OCI-M2 (cell line): ENCODE measurements at regions not wholly inside any gene's neighbourhood (a gene's known extent, or its start where the extent isn't known, plus 50 kb on each side); places are given as distances from the start of the nearest gene placed in this dataset.

ENCODE experiments used
- DNase-seq: peaks from one replicate; lab custom pipeline; 2025; ENCODE audit not compliant: unreplicated experiment; lab: John Stamatoyannopoulos, UW

DNA sequence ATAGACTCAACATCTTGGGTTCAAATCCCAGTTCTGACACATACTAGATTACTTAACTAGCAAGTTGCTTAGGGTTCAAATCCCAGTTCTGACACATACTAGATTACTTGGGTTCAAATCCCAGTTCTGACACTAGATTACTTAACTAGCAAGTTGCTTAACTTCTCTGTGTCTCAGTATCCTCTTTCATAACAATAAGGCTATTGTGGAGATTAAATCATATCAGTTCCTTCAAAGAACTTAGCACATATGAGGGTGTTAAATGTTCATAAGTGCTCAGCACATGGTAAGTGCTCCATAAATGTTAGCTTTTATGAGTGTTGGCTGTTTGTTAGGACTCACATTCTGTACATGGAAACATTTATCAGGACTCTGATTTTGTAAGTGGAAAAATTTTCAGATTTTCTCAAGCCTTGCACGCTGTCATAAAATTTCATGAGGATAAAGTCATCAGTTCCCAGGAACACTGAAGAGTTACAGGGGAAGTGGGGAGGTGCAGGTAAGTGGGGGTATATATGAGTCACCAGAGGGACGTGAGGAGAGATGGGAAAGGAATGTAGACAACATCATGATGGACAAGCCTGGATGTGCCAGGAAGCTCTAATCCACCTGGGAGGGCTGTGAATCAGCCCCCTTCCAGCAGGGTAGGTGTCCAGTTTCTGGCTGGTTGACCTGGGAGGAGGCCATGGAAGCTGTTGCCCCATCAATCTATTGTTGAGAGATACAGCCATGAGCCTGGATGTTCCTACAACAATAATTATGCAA is 532.2 kb upstream of the WWC1 start:
- DNase-seq, result no peak

DNA sequence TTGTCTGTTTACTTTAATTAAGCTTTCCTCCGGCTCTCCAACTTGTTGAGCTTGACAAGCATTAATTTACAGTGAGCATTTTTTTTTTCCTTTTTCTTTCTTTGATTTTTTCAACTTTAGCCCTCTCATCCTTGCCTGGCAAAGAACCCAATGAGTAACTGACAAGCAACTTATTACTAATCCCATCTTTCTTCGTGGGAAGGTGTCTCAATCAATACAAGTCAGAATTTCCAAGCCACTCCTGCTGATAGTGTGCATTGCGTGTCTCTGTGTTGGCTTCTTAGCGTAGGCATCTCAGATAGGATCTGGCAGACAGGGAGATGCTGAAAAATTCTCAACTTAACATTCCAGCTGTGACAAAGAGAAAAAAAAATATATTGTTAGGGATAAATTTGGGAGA is 527.7 kb upstream of the WWC1 start:
- DNase-seq, result no peak

DNA sequence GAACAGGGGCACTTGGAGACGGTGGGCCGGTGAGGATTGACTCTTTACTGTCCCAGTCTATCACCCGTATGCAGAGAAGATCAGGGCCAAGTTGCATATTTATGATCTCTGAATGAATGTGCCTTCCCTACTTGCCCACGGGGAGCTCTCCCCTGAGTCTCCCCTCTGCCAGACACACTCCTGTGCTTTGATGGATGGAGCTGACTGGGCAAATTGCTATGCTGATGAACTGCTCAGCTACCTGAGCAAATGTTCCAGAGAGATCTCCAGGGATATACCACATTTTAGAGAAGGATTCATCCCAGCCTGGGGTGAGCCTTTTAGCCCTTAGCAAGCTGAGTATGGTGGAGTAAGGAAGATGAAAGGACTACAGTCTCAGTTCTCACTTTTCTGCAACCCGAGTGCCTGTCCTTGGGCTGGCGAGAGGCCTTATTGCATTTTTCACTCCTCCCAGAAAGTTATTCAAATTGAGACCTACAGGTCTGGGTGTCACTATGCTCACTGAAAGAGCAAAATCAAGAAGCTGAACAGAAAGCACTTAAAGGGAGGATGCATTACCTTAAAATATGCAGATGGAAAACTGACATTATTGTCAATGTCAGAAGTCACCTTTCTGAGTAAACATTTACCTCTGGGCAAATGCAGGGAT is 526.7 kb upstream of the WWC1 start:
- no peak for DNase-seq

DNA sequence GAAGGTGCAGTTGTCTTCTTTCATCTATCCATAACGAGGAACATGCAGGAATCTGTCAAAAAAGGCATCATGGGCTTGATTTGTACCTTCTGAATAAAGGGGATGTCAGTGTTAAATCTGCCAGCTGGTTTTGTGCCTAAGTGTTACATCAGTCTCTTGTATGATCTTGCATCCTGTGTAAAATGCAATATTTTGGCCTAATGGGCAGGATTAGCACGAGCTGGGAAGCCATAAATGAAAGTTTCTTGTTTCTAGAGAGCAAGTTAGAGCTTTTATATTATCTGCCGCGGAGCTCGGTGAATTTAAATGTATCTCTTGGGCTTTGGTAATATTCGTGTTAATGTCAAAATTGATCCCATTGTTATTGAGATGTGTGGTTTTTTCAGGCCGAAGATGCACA is 526.1 kb upstream of the WWC1 start:
- no peak for DNase-seq

DNA sequence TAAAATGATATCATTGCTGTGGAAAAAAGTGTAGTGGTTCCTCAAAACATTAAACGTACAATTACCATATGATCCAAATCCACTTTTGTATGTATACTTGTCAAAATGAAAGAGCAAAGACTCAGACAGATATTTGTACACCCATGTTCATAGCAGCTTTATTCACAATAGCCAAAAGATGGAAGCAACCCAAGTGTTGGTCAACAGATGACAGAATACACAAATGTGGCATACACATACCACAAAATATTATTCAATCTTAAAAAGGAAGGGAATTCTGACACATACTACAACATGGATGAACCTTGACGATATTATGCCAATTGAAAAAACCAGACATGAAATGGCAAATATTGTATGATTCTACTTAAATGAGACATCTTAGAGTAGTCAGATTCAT is 524.5 kb upstream of the WWC1 start:
- DNase-seq, result no peak

DNA sequence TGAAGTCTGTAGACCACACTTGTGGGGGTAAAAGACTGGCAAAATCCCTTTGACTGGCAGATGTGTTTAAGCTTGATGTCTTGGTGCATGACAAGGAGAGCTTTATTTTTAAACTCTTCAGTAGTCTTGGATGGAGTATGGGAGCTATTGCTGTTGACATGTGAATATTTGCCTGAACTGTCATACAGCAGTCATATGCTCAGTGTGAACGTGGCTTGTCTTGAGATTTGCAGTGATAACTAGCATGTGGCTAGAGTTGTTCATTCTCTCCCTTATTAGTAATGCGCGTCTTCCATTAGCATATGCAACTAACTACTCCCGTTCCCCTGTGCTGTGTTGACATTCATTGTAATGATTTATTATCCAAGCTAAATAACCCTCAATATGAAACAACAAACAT is 523.6 kb upstream of the WWC1 start:
- no peak for DNase-seq

DNA sequence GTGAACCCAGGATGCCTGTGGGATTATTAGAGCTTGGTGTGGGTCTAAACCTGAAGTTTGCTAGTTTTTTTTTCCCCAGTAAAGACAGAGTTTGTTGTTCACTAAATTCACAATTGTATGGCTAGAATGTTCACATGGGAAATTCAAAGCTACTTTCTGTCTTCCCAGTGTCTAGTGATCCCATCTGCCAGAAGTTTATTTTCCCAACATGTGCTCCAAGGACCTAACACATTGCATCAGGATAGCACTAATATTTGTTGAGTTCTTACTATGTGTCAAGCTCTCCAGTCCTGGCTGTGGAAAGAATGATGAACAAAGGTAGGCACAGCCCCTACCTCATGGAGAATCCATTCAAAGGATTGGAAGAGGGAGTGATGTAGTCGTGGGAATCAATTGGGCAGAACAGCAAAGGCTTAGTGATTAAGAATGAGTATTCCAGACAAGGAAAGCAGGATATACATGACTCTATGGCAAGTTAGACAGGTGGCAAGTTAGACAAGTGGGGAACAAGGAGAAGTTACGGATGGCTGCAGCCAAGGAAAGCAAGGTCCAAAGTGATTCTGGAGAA is 521.5 kb upstream of the WWC1 start:
- DNase-seq, result no peak

DNA sequence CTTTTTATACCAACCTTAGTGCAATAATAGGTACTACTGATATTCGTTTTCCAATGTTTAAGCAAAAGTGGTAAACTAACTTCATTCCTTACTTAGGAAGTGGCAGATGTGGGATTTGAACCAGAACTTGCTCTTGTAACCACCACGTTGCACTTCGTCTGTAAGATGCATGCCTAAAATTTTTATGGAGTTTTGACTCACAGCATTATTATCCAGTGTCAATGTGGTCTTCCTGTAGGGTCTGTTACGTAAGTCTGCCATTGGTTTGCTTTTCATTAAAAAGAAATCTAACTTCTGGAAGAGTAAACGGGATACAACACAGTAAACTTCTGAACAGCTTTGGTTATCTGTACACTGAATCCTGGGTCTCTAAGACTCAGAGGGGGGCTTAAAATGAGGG is 521.0 kb upstream of the WWC1 start:
- DNase-seq, result no peak

DNA sequence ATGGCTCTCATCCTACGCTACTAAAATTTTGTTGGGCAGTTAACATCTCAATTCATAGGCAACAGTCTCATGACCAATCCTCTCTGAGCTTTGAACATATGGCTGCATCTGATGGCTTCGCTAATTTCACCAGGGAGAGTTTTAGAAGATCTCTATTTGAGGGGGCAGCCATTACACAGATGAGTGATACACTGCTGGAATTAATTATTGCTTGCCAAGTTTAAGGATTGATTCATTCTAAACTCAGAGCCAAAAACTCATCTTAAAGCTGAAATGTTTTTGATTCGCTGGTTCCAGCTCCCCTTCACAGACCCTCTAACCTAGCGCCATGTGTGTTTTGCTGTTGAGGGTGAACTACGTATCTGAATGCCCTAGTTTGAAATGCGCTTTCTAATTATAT is 519.9 kb upstream of the WWC1 start:
- no peak for DNase-seq

DNA sequence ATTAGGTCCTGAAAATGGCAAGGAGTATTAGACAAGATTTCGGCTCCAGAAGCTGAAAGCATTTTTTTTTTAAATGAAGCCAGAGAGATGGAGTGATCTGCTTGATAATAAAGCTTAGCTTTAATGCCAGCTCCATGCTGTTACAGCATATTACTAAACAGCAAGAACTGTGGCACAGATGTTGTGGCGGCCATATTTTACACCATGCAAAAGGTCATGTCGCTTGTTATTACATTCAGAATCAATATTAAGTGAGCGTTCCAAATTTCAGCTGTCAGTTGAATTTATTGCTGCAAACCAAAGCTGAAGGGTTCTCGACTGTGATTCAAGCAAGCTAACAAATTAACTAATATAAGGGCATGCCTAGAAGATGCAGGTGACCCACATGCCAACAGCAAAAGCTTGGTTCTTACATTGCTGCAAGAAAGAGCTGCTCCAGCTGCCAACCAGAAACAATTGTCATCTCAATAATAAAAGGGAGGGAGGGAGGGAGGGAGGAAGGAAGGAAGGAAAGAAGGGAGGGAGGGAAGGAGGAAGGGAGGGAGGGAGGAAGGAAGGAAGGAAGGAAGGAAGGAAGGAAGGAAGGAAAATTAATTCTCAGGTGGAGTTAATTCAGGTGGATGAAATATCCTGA is 517.7 kb upstream of the WWC1 start:
- no peak for DNase-seq

DNA sequence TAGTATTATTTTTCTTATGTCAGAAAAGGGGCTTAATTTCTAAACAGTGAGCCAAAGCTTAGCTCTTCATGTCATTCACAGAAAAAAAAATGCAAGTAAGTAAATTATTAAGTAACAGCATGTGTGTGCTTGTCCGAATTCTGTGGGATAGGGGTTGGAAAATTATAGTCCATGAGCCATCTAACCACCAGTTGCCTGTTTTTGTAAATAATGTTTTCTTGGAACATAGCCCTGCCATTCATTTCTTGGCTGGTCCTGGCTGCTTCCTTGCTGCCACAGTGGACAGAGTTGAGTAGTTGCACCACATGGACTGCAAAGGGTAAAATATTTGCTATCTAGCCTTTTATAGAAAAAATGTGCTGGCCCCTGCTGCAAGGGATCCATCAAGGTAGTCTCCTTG is 513.7 kb upstream of the WWC1 start:
- no peak for DNase-seq

DNA sequence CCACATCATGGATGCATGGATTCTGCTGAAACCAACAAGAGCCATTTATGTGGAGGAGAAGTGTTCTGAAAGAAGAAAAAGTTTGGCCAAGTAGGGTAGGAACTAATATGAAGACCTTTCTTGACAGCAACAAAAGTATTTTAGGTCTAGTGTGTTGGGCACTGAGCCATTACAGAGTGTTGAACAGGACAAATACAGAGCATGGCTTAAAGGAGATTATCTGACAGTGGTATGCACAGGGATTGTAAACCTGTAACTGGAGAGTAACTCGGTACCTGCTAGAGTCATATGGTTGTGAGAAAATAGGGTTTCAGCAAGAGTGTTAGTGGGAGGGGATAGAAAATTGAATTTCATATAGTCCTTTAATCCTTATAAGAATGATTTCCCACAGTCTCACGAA is 513.2 kb upstream of the WWC1 start:
- no peak for DNase-seq

DNA sequence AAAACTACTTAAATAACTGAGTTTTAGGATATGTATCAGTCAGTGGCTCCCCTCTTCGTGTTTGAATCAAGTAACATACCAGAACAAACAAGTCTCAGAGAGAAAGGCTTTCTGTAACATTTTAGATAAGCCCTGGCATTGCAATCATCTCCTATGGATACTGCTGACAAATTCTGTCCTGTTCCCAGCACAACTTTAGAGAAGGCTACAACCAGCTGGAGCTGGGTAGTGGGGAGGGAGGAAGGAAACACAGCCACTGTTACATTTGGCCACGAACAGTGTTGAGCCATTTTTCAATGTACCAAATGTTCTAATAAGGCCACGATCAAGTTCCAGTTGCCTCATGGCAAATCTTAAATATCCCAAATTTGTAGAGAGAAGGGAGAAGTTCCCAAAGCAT is 511.8 kb upstream of the WWC1 start:
- DNase-seq, result no peak

DNA sequence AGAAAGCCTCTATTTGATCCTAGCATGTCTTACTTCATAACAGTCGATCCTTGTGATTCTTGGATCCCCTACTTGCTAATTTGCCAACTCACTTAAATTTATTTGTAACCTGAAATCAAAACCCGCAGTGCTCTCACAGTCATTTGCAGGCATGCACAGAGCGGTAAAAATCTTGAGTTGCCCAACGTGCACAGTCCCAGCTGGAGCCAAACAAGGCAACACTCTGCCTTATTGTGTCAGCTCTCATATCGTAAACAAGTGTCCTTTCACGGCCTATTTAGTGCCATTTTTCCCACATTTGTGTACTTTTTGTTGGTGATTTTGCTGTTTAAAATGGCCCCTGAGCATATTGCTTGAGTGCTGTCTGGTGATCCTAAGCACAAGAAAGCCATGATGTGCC is 511.3 kb upstream of the WWC1 start:
- DNase-seq, result no peak

DNA sequence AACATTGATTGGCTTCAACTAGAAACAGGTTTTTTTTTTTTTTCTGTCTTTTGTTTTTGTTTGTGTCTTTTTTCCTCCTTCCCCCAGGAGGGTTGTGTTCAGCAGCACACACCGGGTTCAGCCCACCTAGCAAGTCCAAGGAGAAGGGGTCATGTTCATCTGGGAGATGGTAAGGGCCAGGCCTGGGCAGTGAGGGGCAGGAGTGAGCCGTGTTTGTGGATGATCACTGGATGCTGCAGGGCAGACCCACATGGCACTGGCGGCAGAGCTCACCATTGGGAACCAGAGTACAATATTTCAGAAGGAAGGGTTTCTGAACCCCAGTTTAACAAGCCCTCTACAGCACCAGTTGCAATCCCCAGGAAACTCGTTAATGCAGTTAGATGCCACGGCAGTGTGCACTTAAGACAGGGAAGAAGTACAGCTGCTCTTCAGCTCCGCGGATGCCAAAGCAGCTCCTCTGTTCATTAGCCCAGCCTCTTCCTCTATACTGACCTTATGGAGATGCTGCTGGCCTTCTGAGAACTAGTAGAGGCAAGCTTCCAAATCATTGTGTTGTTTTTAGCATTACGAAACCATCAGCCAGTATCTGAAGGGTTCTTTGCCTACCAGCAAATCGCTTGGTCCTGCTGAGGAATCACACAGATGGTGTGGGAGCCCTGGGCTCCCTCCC is 508.2 kb upstream of the WWC1 start:
- DNase-seq, result no peak

DNA sequence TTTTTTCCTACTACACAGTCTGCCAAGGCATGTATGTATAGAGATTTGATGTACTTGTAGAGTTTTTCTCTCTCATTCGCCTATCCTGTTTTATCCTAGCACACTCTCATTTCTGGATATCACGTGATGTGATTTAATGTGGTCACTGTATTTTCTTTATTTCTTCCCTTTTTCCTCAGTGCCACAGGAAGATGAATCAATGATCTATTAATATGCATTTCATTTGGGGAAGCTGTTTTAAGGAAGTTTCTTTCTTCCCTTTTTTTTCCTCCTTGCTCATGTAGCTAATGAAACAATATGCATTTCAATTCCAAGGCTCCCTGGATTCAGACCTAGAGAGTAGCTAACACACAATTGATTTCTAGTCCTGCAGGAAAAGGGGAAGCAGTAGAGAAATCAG is 506.3 kb upstream of the WWC1 start:
- DNase-seq, result no peak

DNA sequence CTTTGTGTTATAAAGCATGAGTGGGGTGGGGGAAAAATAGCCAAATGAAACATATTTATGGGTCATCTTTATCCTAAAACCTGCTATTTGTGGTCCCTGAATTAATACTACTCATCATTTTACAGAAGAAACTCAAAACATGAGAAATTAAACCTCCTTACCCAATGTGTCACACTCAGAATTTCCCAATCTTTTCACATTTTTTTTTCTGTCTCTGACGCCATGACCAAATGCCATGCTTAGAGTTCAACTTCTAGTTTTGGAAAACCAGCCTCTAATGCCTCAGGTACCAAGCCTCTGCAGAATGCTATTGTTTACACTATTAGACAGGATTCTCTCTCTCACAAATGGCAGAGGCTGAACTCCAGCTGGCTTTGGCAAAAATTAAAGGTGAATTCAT is 505.5 kb upstream of the WWC1 start:
- no peak for DNase-seq

DNA sequence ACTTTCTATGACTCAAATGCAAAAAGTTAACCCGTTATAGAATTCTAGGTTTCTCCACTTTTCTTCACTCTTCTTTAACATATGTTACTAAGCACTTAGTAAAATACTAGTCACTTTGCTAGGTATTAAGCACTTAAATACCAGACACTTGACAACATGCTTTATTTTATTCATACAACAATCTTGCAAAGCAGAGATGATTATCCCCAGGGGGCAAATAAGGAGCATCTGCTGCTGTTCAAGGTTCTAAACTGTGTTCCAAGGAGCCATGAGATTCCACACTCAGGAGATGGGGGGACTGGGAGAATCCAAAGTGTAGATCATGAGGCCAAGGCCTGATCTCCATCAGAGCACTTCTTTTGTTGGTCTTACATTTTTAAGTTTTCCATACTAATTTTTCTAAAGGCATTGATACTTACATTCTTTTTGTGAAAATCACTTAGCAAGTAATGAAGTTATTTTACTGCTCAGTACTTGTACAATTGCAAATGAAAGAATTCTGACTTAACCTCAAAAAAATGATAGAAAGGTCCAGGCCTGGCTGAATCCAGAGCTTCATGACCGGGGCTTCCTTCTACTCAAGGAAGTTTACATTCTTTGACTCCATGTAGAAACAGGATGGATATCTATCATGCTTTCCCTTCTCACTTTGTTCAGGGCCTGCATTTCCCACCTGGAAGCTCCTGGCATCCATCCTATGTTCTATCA is 504.4 kb upstream of the WWC1 start:
- DNase-seq, result no peak

DNA sequence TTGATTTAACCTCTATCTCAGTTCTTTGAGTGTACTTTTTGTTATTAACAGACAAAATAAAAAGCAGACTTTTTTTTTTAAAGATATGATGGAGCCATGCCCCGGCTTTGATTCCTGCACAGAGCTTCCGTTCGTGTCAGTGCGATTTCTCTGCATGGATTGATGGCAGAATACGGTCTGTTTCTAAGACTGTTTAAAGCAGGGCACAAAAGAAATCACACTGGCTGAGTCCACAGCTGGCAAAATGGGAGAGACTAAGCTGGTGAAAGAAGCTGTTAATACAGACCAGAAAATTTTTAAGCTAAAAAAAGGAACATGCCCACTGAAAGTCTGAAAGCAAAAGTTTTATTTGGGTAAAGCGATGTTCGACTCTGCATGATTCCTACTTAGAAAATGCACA is 501.4 kb upstream of the WWC1 start:
- no peak for DNase-seq

DNA sequence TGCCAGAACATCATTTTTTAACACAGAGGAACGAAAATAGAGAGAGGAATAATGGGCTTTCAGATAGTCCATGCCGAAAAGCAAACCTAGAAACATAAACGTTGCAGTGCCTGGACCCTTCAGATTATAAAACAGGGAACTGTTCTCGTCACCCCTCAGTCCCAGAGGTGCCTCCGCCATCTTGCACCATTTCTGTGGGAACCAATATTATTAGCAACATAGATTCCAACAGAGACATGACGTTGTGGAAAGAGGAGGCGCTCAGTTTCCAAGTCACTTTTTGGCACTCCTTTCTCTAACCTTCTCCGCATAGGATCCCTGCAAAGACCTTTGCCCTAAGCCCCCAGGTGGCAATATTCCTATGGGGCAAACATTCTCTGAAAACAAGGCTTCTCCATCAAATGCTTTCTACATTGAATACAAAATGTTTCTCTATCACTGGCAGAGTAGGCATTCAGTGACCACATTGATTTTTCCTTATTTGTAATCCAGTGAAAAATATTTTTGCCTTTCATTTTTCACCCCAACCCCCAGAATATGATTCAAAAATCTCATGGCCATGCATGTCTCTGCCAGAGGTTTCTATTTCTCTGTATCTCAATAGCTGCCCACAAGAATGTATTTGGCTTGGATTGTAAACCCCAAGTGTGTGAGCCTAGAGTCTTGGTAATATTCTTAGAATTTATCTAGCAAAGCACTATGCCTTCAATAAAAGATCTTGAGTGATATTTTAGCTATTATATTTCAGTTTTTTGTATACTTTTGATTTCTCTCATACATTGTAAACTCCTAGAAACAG is 500.8 kb upstream of the WWC1 start:
- no peak for DNase-seq
